Spleen (tissue), 11 donors: ENCODE measurements at regions not wholly inside any gene's neighbourhood (a gene's known extent, or its start where the extent isn't known, plus 50 kb on each side); places are given as distances from the start of the nearest gene placed in this dataset.

Experiments
- DNase-seq: peaks from one replicate; pipeline ENCODE4 v3.0.0-alpha.2; 2020
- H3K27ac ChIP-seq, 8 donors: fragments of 200-600 bp; sonication (generic) in 7 of 8; 1 replicate in 4 of 8; 2 replicates in 4 of 8; pipeline versions ENCODE4 v1.5.0 to v1.8.0; 2016 to 2021; ENCODE audit warnings: inconsistent platforms in 4 of 8, mild to moderate bottlenecking in 4 of 8, moderate library complexity in 1 of 8
- H3K27me3 ChIP-seq, 7 donors: fragments of 200-600 bp; sonication (generic) in 6 of 7; replicated peaks in 1 of 7; 1 replicate in 4 of 7; 2 replicates in 3 of 7; pipeline versions ENCODE4 v1.5.0 to v1.8.0; 2016 to 2021; ENCODE audit warnings: inconsistent platforms in 3 of 7, mild to moderate bottlenecking in 1 of 7
- H3K36me3 ChIP-seq, 6 donors: fragments of 200-600 bp; sonication (generic) in 5 of 6; 1 replicate in 4 of 6; 2 replicates in 2 of 6; pipeline versions ENCODE4 v1.5.0 to v1.8.0; 2016 to 2021; ENCODE audit warnings: inconsistent platforms in 2 of 6
- H3K4me1 ChIP-seq, 6 donors: fragments of 200-600 bp; sonication (generic) in 5 of 6; 1 replicate in 3 of 6; 2 replicates in 3 of 6; pipeline versions ENCODE4 v1.5.0 to v1.8.0; 2016 to 2021; ENCODE audit warnings: inconsistent platforms in 3 of 6
- H3K4me3 ChIP-seq, 8 donors: fragments of 200-600 bp; sonication (generic) in 7 of 8; 1 replicate in 4 of 8; 2 replicates in 4 of 8; pipeline versions ENCODE4 v1.5.0 to v1.8.0; 2016 to 2021; ENCODE audit warnings: inconsistent platforms in 4 of 8, mild to moderate bottlenecking in 4 of 8, moderate library complexity in 2 of 8
- H3K9me3 ChIP-seq, 8 donors: fragments of 200-600 bp; sonication (generic) in 7 of 8; 1 replicate in 4 of 8; 2 replicates in 4 of 8; pipeline versions ENCODE4 v1.5.0 to v1.8.0; 2016 to 2021; ENCODE audit warnings: inconsistent platforms in 4 of 8
- CTCF ChIP-seq, 11 experiments: fragments of 200-600 bp in 7 of 11; fragments of 450-650 bp in 4 of 11; sonication (generic) in 4 of 11; IDR thresholded peaks in 8 of 11; conservative IDR thresholded peaks in 3 of 11; 1 replicate in 7 of 11; 2 replicates in 4 of 11; pipeline versions ENCODE4 v1.4.0 to v1.8.0; 2016 to 2021; ENCODE audit warnings: antibody characterized with exemption in 11 of 11, inconsistent platforms in 4 of 11, mild to moderate bottlenecking in 1 of 11
- POLR2A ChIP-seq, 3 donors: fragments of 450-650 bp; IDR thresholded peaks; one replicate each; pipeline ENCODE4 v1.5.1; 2017; ENCODE audit warnings: antibody characterized with exemption in 3 of 3, mild to moderate bottlenecking in 1 of 3
- POLR2AphosphoS5 ChIP-seq, 3 donors: sonication (generic); formaldehyde crosslinking; IDR thresholded peaks; one replicate each; pipeline ENCODE4 v1.5.1; 2017; ENCODE audit warnings: antibody characterized with exemption in 3 of 3
- WGBS, 5 donors: extraction: QIAGEN DNeasy Blood & Tissue Kit in 3 of 5; methylation state at CpG; one replicate each; pipeline versions ENCODE4 v1.1.5 to v1.1.7; 2013 to 2018; 5-methylcytosine and 5-hydroxymethylcytosine counted together
- intact Hi-C: fragments of 100-400 bp; cut with DNase I; formaldehyde crosslinking; loops from one replicate; pipeline ENCODE4 v1.15.0; 2023; ENCODE audit warnings: low total_unique reads
- donor health status: healthy with polysubstance abuse.
- donor health status: DM: no; HTN: no; CAD: no; lungs with moderate emphysema.
- donor health status: DM: no; HTN: no; CAD: no.
- donor health status: Bipolar disorder and iron deficiency.
- donor health status: healthy.
- donor health status: DM: no; HTN: no; CAD: no.
- donor health status: DM: yes; HTN: yes; CAD: no.

- no peak for TF ChIP-seq CTCF (IDR thresholded peaks at IDR 0.05 in 8 of 11, conservative IDR thresholded peaks at IDR 0.05 in 3 of 11)
- TF ChIP-seq POLR2AphosphoS5 (IDR thresholded peaks at IDR 0.05), result no peak
- no peak for TF ChIP-seq POLR2A (IDR thresholded peaks at IDR 0.05)
- Histone ChIP-seq H3K36me3 (no peaks in the 10 kb centered on the region), H3K4me1 (no peaks in the 10 kb centered on the region), H3K27me3 (peaks cover 0 to 34% (median 0%) of the 10 kb centered on the region in 7 donors), H3K4me3 (no peak overlapping the region), H3K27ac (no peak overlapping the region), H3K9me3 (no peaks in the 10 kb centered on the region)
- 65 to 81% (median 67%) methylated on average over 5 of the region's 5 CpGs for WGBS, 5 donors
- intact Hi-C loops, result no loop called here
- DNase-seq, result no peak
Observed at GRCh38 chr17:33650304-33650703, 357.2 kb upstream of the ASIC2 start.

GRCh38 chr17:33651686-33652085 is 358.6 kb upstream of the ASIC2 start:
- Histone ChIP-seq H3K27me3 (peaks cover 0 to 21% (median 0%) of the 10 kb centered on the region in 7 donors), H3K4me3 (no peak overlapping the region), H3K4me1 (no peaks in the 10 kb centered on the region), H3K27ac (no peak overlapping the region), H3K9me3 (no peaks in the 10 kb centered on the region), H3K36me3 (no peaks in the 10 kb centered on the region)
- no peak for TF ChIP-seq CTCF (IDR thresholded peaks at IDR 0.05 in 8 of 11, conservative IDR thresholded peaks at IDR 0.05 in 3 of 11)
- no peak for TF ChIP-seq POLR2AphosphoS5 (IDR thresholded peaks at IDR 0.05)
- TF ChIP-seq POLR2A (IDR thresholded peaks at IDR 0.05), result no peak
- 78 to 88% (median 82%) methylated on average over 3 of the region's 3 CpGs for WGBS, 5 donors
- intact Hi-C loops, result no loop called here
- DNase-seq, result no peak

DNA sequence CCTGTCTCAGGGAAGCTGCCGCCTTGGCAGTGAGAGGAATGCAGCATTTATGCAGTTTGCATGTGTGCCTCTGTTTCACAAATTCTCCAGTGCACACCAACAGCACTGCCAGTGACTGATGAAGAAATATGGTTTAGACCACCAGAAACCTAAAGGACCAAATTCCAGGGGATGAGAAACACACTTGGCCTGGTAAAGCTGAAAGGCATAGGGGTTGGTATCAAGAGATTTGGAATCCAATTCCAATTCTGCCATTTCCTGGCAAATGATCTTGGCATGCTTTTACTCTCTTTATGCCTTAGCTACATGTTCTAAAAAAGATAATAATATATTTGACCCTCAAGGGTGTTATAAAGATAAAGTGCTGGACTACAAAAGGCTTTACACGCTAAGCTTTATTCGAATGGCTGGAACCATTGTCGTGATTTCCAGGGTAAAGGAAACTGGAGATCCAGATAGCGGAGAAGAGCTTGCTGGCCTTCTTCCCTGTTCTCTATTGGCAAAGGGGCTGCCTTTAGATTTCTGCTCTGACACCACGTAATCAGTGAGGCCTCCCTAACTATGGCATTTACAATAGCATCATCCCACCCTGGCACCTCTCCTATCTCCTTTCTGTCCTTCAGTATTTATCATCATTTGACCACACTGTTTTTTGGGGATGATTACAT is 359.8 kb upstream of the ASIC2 start:
- no peak for DNase-seq
- no peaks in the 10 kb centered on the region for H3K9me3 ChIP-seq
- H3K4me3 ChIP-seq, result no peak overlapping the region
- no peak overlapping the region for H3K27ac ChIP-seq
- H3K27me3 ChIP-seq, result peaks cover 0 to 11% (median 0%) of the 10 kb centered on the region in 7 donors
- H3K4me1 ChIP-seq, result no peaks in the 10 kb centered on the region
- intact Hi-C loops, result no loop called here
- 73 to 83% (median 76%) methylated on average over 6 of the region's 6 CpGs for WGBS, 5 donors
- H3K36me3 ChIP-seq, result no peaks in the 10 kb centered on the region
- no peak for TF ChIP-seq POLR2A (IDR thresholded peaks at IDR 0.05)
- no peak for TF ChIP-seq CTCF (IDR thresholded peaks at IDR 0.05 in 8 of 11, conservative IDR thresholded peaks at IDR 0.05 in 3 of 11)
- no peak for TF ChIP-seq POLR2AphosphoS5 (IDR thresholded peaks at IDR 0.05)

DNA sequence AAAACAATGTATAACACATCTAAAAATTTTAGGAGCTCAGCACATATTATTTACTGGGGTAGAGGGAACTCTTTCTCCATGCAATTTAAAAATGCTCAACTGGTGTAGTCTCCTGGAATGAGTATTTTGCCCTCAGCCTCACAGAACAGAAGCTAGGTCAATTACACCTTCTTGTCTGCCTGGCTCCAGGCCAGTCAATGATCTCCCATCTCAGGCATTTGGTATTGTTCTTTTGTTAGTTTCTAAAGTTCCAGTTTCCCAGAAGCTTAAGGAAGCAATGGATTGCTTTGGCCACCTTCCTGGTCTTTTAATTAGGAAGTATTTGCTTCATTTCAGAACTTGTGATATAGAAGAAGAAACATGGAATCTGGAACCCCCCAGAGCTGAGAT is 360.3 kb upstream of the ASIC2 start:
- Histone ChIP-seq H3K4me3 (no peak overlapping the region), H3K4me1 (no peaks in the 10 kb centered on the region), H3K27ac (no peak overlapping the region), H3K9me3 (no peaks in the 10 kb centered on the region), H3K36me3 (no peaks in the 10 kb centered on the region), H3K27me3 (peaks cover 0 to 9% (median 0%) of the 10 kb centered on the region in 7 donors)
- intact Hi-C loops, result no loop called here
- TF ChIP-seq POLR2AphosphoS5 (IDR thresholded peaks at IDR 0.05), result no peak
- TF ChIP-seq CTCF (IDR thresholded peaks at IDR 0.05 in 8 of 11, conservative IDR thresholded peaks at IDR 0.05 in 3 of 11), result no peak
- no peak for TF ChIP-seq POLR2A (IDR thresholded peaks at IDR 0.05)
- DNase-seq, result no peak
